Epithelial cell of proximal tubule (primary cell): ENCODE measurements at regions not wholly inside any gene's neighbourhood (a gene's known extent, or its start where the extent isn't known, plus 50 kb on each side); places are given as distances from the start of the nearest gene placed in this dataset.

Experiments
- DNase-seq: peaks from one replicate; pipeline ENCODE4 v3.0.0-alpha.2; 2011; ENCODE audit warnings: low read depth
- H3K4me3 ChIP-seq: 2 replicates; pipeline ENCODE4 v1.5.1; 2011; ENCODE audit warnings: low read depth, mild to moderate bottlenecking, low read length
- CTCF ChIP-seq: conservative IDR thresholded peaks from 2 replicates; pipeline ENCODE4 v1.5.1; 2012; ENCODE audit warnings: low read depth, mild to moderate bottlenecking, low read length

GRCh38 chr7:135855846-135856245, 107.2 kb upstream of the FAM180A start:
- DNase-seq: peak; percentile 81
- no peak for TF ChIP-seq CTCF
- no peak overlapping the region for H3K4me3 ChIP-seq

GRCh38 chr7:135853499-135853898, 104.9 kb upstream of the FAM180A start:
- TF ChIP-seq CTCF: no peak
- DNase-seq: peak; percentile 85
- no peak overlapping the region for H3K4me3 ChIP-seq

- no peak for DNase-seq
- H3K4me3 ChIP-seq: no peak overlapping the region
- no peak for TF ChIP-seq CTCF
These were observed 104.4 kb upstream of the FAM180A start for GRCh38 chr7:135853008-135853407.

GRCh38 chr7:135847242-135847641, 98.6 kb upstream of the FAM180A start:
- TF ChIP-seq CTCF: no peak
- H3K4me3 ChIP-seq: no peak overlapping the region

GRCh38 chr7:135846339-135846738, 97.7 kb upstream of the FAM180A start:
- no peak for DNase-seq
- no peak overlapping the region for H3K4me3 ChIP-seq

More at GRCh38 chr7:135847242-135847641, 98.6 kb upstream of the FAM180A start:
- no peak for DNase-seq

GRCh38 chr7:135845415-135846075, 96.9 kb upstream of the FAM180A start:
- no peak for TF ChIP-seq CTCF
- no peak for DNase-seq
- H3K4me3 ChIP-seq: no peak overlapping the region

More at GRCh38 chr7:135846339-135846738, 97.7 kb upstream of the FAM180A start:
- no peak for TF ChIP-seq CTCF

- H3K4me3 ChIP-seq: no peak overlapping the region
- no peak for DNase-seq
- TF ChIP-seq CTCF: no peak
These were observed 96.3 kb upstream of the FAM180A start for GRCh38 chr7:135844903-135845302.
